NT2/D1 (cell line): ENCODE measurements at regions not wholly inside any gene's neighbourhood (a gene's known extent, or its start where the extent isn't known, plus 50 kb on each side); places are given as distances from the start of the nearest gene placed in this dataset.

Experiments used
- YY1 ChIP-seq: IDR thresholded peaks from 2 replicates; pipeline ENCODE4 v1.6.1; 2011; ENCODE audit not compliant: insufficient read length, insufficient read depth
- ZNF274 ChIP-seq: IDR thresholded peaks from 2 replicates; pipeline ENCODE4 v1.6.1; 2011; ENCODE audit warnings: mild to moderate bottlenecking, low read depth, low read length

- TF ChIP-seq ZNF274, result no peak
- no peak for TF ChIP-seq YY1
Measured at GRCh38 chr1:97017895-97018294, 296.3 kb downstream of the PTBP2 start.
